Peyer's patch (tissue), 4 donors: ENCODE measurements at regions not wholly inside any gene's neighbourhood (a gene's known extent, or its start where the extent isn't known, plus 50 kb on each side); places are given as distances from the start of the nearest gene placed in this dataset.

ENCODE experiments used
- POLR2A ChIP-seq, 2 donors: fragments of 450-650 bp; IDR thresholded peaks; one replicate each; pipeline ENCODE4 v1.5.1; 2017; ENCODE audit warnings: antibody characterized with exemption in 2 of 2, mild to moderate bottlenecking in 2 of 2, moderate library complexity in 2 of 2
- TF ChIP-seq, protein P1 (sequence below), 6 experiments: fragments of 450-650 bp in 4 of 6; fragments of 200-600 bp in 2 of 6; sonication (generic) in 1 of 6; IDR thresholded peaks; one replicate each; pipeline ENCODE4 v1.5.1; 2017 to 2019; ENCODE audit warnings: antibody characterized with exemption in 6 of 6, mild to moderate bottlenecking in 3 of 6, moderate library complexity in 1 of 6

DNA sequence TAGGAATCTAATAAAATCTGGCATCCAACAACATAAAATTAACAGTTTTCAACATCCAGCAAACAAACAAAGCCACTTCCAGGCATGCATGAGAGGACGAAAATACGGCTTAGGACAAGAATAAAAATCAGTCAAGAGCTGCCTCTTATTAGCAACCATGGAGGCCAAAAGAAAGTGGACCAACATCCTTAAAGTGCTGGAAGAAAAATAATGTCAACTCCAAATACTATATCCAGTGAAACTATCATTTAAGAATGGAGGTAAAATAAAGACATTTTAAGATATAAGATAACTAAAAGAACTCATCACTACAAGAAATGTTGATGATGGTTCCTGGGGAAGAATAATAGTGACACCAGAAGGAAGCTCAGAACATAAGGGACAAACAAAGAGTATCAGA, 224.0 kb upstream of the IRX4 start:
- TF ChIP-seq, protein P1, sequence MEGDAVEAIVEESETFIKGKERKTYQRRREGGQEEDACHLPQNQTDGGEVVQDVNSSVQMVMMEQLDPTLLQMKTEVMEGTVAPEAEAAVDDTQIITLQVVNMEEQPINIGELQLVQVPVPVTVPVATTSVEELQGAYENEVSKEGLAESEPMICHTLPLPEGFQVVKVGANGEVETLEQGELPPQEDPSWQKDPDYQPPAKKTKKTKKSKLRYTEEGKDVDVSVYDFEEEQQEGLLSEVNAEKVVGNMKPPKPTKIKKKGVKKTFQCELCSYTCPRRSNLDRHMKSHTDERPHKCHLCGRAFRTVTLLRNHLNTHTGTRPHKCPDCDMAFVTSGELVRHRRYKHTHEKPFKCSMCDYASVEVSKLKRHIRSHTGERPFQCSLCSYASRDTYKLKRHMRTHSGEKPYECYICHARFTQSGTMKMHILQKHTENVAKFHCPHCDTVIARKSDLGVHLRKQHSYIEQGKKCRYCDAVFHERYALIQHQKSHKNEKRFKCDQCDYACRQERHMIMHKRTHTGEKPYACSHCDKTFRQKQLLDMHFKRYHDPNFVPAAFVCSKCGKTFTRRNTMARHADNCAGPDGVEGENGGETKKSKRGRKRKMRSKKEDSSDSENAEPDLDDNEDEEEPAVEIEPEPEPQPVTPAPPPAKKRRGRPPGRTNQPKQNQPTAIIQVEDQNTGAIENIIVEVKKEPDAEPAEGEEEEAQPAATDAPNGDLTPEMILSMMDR (IDR thresholded peaks at IDR 0.05): no peak
- no peak for TF ChIP-seq POLR2A (IDR thresholded peaks at IDR 0.05)
